ENCODE measurements at regions not wholly inside any gene's neighbourhood (a gene's known extent, or its start where the extent isn't known, plus 50 kb on each side); places are given as distances from the start of the nearest gene placed in this dataset.
"Not testable (repeated sequence)": the region's sequence is repeated elsewhere in the genome, so short reads cannot be mapped to it uniquely, and the experiment has no call there.

DNA sequence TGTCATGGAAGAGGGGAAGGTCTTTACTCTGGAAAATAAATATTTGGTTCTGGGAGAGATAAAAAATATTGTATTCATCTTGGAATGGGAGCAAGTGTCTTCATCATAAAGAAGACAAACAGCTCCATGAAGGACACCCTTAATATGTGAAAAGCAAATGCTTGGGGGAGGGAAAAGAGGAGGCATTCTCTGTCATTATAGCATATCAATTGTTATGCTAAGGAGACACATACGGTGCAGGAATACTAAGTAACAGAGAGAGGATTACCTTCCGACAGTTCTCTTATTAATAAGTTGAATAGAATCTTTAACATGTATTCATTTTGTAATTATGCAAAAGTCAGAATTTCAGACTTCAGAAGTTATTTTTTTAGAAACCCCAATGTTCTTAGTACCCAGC, 634.4 kb downstream of the UTRN start:
- H3K27ac ChIP-seq = no peak overlapping the region
- TF ChIP-seq, protein P1, sequence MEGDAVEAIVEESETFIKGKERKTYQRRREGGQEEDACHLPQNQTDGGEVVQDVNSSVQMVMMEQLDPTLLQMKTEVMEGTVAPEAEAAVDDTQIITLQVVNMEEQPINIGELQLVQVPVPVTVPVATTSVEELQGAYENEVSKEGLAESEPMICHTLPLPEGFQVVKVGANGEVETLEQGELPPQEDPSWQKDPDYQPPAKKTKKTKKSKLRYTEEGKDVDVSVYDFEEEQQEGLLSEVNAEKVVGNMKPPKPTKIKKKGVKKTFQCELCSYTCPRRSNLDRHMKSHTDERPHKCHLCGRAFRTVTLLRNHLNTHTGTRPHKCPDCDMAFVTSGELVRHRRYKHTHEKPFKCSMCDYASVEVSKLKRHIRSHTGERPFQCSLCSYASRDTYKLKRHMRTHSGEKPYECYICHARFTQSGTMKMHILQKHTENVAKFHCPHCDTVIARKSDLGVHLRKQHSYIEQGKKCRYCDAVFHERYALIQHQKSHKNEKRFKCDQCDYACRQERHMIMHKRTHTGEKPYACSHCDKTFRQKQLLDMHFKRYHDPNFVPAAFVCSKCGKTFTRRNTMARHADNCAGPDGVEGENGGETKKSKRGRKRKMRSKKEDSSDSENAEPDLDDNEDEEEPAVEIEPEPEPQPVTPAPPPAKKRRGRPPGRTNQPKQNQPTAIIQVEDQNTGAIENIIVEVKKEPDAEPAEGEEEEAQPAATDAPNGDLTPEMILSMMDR (conservative IDR thresholded peaks at IDR 0.05) = no peak

DNA sequence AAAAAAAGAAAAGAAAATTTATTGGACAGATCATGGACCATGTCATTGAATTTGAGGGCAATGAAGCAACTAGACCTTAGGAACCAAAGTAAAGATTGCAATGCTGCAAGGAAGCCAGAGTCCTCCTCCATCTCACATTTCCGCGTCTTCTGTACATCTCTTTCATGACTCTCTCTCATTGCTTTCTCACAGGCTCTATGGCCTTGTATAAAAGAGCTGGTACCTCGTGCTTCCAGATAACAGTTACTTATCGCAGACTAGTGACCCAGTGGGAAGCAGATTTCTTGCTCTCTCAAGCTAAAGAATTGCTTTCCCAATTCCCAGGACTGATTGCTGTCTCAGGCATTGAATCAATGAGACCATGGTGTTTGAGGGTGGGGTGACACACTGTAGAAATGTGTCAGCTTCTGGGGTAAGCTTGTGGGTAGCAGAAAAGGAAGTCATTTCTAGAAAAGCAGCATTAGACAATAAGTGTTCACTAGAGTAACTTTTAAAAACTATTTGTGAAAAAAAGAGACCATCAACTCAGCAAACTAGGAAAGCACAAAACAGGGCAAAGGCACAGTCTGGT, 635.3 kb downstream of the UTRN start:
- no peak overlapping the region for H3K27ac ChIP-seq
- TF ChIP-seq, protein P1 (conservative IDR thresholded peaks at IDR 0.05) = no peak

- peak overlapping the region; percentile 29; the same call in 1 of the 2 replicates for H3K27ac ChIP-seq
- TF ChIP-seq, protein P1 (conservative IDR thresholded peaks at IDR 0.05) = no peak
Observed at GRCh38 chr6:144921206-144921975, 636.3 kb downstream of the UTRN start.

DNA sequence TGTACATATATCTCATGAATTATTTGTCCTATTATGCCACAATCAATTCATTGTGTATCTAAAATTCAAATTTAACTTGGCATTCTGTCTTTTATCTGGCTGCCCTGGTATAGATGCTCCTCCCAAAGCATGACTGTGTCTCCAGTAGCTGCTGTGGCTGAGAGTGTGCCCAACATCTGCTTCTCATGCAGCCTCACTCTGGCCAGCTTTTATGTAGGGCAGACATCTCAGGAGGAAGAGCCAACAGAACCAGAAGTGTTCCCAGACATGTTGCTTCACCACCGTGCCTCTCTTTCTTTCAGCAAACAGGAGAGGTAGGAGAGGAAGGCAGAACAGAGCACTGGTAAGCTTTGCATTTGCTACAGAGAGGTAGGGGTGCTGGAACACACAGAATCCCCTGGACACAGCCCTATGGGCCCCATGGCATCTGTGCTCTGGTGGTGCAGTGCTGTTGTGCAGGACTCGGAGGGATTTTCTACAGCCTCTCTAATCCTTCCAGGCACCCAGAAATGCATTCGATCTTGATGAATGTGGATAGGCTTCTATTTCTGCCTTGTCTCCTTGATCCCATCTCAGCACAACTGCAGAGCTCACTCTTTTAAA, 637.1 kb downstream of the UTRN start:
- peak overlapping the region; percentile 29; the same call in 1 of the 2 replicates for H3K27ac ChIP-seq
- TF ChIP-seq, protein P1 (conservative IDR thresholded peaks at IDR 0.05) = no peak

DNA sequence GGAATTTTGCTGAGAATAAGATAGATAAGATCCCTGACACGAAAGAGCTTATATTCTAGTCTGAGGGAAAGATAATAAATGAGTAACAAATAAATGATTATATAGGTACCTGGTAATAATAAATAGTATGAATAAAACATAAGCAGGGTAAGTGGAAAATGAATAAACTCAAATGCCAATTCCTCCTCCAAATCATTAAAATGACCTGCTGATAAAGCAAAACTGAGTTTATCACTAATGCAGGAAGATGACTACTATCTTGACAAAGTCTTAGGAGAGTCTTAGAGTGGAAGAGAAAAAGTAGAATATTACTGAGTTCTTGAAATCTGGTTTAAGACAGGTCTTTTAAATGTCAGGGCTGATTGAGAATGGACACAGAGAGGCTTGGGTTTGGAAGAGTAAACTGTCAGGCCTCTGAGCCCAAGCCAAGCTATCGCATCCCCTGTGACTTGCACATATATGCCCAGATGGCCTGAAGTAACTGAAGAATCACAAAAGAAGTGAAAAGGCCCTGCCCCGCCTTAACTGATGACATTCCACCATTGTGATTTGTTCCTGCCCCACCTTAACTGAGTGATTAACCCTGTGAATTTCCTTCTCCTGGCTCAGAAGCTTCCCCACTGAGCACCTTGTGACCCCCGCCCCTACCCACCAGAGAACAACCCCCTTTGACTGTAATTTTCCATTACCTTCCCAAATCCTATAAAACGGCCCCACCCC, 637.8 kb downstream of the UTRN start:
- peak overlapping the region; percentile 29; the same call in 1 of the 2 replicates for H3K27ac ChIP-seq

GRCh38 chr6:144923491-144923787, 638.3 kb downstream of the UTRN start:
- H3K27ac ChIP-seq = not testable (repeated sequence)

DNA sequence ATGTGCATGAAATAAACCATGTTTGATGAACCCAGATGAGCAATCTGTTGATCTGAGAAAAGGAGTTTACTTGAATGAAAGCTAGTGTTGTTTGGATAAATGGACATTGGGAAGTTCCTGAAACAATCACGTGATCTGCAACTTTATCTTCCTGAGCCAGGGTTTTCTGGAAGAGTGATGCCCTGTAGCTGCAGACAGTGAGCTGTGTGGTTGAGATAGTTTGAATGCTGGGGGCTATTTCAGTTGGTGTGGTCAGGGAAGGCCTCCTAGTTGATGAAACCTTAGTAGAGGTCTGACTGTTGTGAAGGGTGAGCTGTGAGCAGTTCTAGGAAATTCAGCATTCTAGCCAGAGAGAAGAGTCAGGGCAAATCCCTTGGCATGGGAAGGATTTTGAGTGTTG, 643.7 kb downstream of the UTRN start:
- no peak overlapping the region for H3K27ac ChIP-seq
- TF ChIP-seq, protein P1 (conservative IDR thresholded peaks at IDR 0.05) = no peak

GRCh38 chr6:144929262-144929661, 644.1 kb downstream of the UTRN start:
- TF ChIP-seq, protein P1 (conservative IDR thresholded peaks at IDR 0.05) = no peak
- H3K27ac ChIP-seq = no peak overlapping the region

All from VCaP (cell line).